Sigmoid colon (tissue), 6 donors: ENCODE measurements at regions not wholly inside any gene's neighbourhood (a gene's known extent, or its start where the extent isn't known, plus 50 kb on each side); places are given as distances from the start of the nearest gene placed in this dataset.

Experiments used
- DNase-seq: peaks from one replicate; pipeline ENCODE4 v3.0.0-alpha.2; 2019
- H3K27ac ChIP-seq, 4 donors: fragments of 200-600 bp; sonication (generic); one replicate each; pipeline ENCODE4 v1.5.1; 2016 to 2019; ENCODE audit warnings: mild to moderate bottlenecking in 1 of 4
- H3K27me3 ChIP-seq, 3 donors: fragments of 200-600 bp; sonication (generic); one replicate each; pipeline ENCODE4 v1.5.1; 2019; ENCODE audit warnings: mild to moderate bottlenecking in 1 of 3
- H3K36me3 ChIP-seq, 4 donors: fragments of 200-600 bp; sonication (generic); one replicate each; pipeline ENCODE4 v1.5.1; 2016 to 2019
- H3K4me1 ChIP-seq, 4 donors: fragments of 200-600 bp; sonication (generic); one replicate each; pipeline ENCODE4 v1.5.1; 2017 to 2019
- H3K4me3 ChIP-seq, 4 donors: fragments of 200-600 bp; sonication (generic); one replicate each; pipeline ENCODE4 v1.5.1; 2017 to 2019; ENCODE audit warnings: mild to moderate bottlenecking in 2 of 4, moderate library complexity in 1 of 4
- H3K9me3 ChIP-seq, 4 donors: fragments of 200-600 bp in 3 of 4; sonication (generic) in 3 of 4; one replicate each; pipeline versions ENCODE4 v1.5.1 to v1.6.1; 2013 to 2019
- CTCF ChIP-seq, 4 experiments: fragments of 450-650 bp in 3 of 4; fragments of 200-600 bp in 1 of 4; IDR thresholded peaks; one replicate each; pipeline ENCODE4 v1.5.1; 2016 to 2019; ENCODE audit warnings: antibody characterized with exemption in 4 of 4, mild to moderate bottlenecking in 3 of 4, moderate library complexity in 2 of 4
- EP300 ChIP-seq, 4 donors: sonication (generic); formaldehyde crosslinking; IDR thresholded peaks; one replicate each; pipeline ENCODE4 v1.6.1; 2017; ENCODE audit warnings: antibody characterized with exemption in 4 of 4
- POLR2A ChIP-seq, 2 donors: fragments of 450-650 bp; IDR thresholded peaks; one replicate each; pipeline ENCODE4 v1.6.1; 2016; ENCODE audit warnings: antibody characterized with exemption in 2 of 2, mild to moderate bottlenecking in 2 of 2, moderate library complexity in 2 of 2
- POLR2AphosphoS5 ChIP-seq, 4 donors: sonication (generic); formaldehyde crosslinking; IDR thresholded peaks; one replicate each; pipeline ENCODE4 v1.6.1; 2017; ENCODE audit warnings: antibody characterized with exemption in 4 of 4
- WGBS, 2 donors: extraction: QIAGEN DNeasy Blood & Tissue Kit; methylation state at CpG; one replicate each; pipeline ENCODE4 v1.1.7; 2013; 5-methylcytosine and 5-hydroxymethylcytosine counted together
- intact Hi-C: fragments of 100-400 bp; cut with DNase I; formaldehyde crosslinking; loops from one replicate; pipeline ENCODE4 v1.15.1; 2023
- donor health status: healthy with polysubstance abuse.
- donor health status: healthy.

GRCh38 chr5:178780581-178781498 lies 50.4 kb upstream of the ZNF354A start:
- intact Hi-C loops = no loop called here
- WGBS, 2 donors = 71 to 80% methylated on average over 27 of the region's 27 CpGs
- no peak for DNase-seq
- Histone ChIP-seq H3K36me3 (no peaks in the 10 kb centered on the region), H3K27ac (no peak overlapping the region), H3K4me3 (no peak overlapping the region), H3K9me3 (no peaks in the 10 kb centered on the region), H3K4me1 (no peaks in the 10 kb centered on the region), H3K27me3 (no peaks in the 10 kb centered on the region)
- TF ChIP-seq POLR2A (IDR thresholded peaks at IDR 0.05) (no peak), POLR2AphosphoS5 (IDR thresholded peaks at IDR 0.05) (no peak), EP300 (IDR thresholded peaks at IDR 0.05) (no peak), CTCF (IDR thresholded peaks at IDR 0.05) (no peak)
